PC-3 (cell line): ENCODE measurements at regions not wholly inside any gene's neighbourhood (a gene's known extent, or its start where the extent isn't known, plus 50 kb on each side); places are given as distances from the start of the nearest gene placed in this dataset.

Source experiments
- CTCF ChIP-seq: fragments of 300-600 bp; sonication (generic); conservative IDR thresholded peaks from 2 replicates; pipeline ENCODE4 v1.5.1; 2017; ENCODE audit warnings: antibody characterized with exemption, low read depth, mild to moderate bottlenecking, low read length
- EZH2 ChIP-seq: fragments of 300-600 bp; sonication (generic); IDR thresholded peaks from one replicate; pipeline ENCODE4 v1.6.1; 2017; ENCODE audit warnings: antibody characterized with exemption, mild to moderate bottlenecking, low read length; ENCODE audit not compliant: unreplicated experiment
- EZH2phosphoT487 ChIP-seq: fragments of 300-600 bp; sonication (generic); IDR thresholded peaks from 2 replicates; pipeline ENCODE4 v1.6.1; 2018; ENCODE audit warnings: mild to moderate bottlenecking, antibody characterized with exemption, low read length, borderline replicate concordance

- TF ChIP-seq CTCF, result no peak
- TF ChIP-seq EZH2phosphoT487, result no peak
- TF ChIP-seq EZH2, result no peak
Measured at GRCh38 chr12:131211340-131211938, 257.7 kb downstream of the ADGRD1 start.
